Common myeloid progenitor, CD34-positive (primary cell): ENCODE measurements at regions not wholly inside any gene's neighbourhood (a gene's known extent, or its start where the extent isn't known, plus 50 kb on each side); places are given as distances from the start of the nearest gene placed in this dataset.

Source experiments
- CTCF ChIA-PET: fragments of 350-600 bp; sonication (Branson Sonifier 250); formaldehyde crosslinking; loops from one replicate; lab custom pipeline; 2021; ENCODE audit warnings: antibody characterized with exemption; lab: Charles Lee
- POLR2A ChIA-PET: fragments of 350-600 bp; sonication (Branson Sonifier 250); formaldehyde crosslinking; loops from one replicate; lab custom pipeline; 2021; ENCODE audit warnings: antibody characterized with exemption; lab: Charles Lee
- DNase-seq, 3 donors: peaks; one replicate each; pipeline versions ENCODE4 v3.0.0 to v3.0.0-alpha.2; 2013
- H3K27ac ChIP-seq, 2 experiments: 1 replicate in 1 of 2; 2 replicates in 1 of 2; pipeline ENCODE4 v1.7.0; 2013; ENCODE audit warnings: inconsistent platforms in 2 of 2, low read length in 2 of 2, mild to moderate bottlenecking in 2 of 2, low read depth in 1 of 2, moderate library complexity in 1 of 2; ENCODE audit not compliant: severe bottlenecking in 2 of 2, insufficient read depth in 1 of 2, poor library complexity in 1 of 2
- H3K27me3 ChIP-seq, 5 experiments: replicated peaks in 2 of 5; 1 replicate in 3 of 5; 2 replicates in 2 of 5; pipeline versions ENCODE4 v1.6.1 to v1.7.0; 2013; ENCODE audit warnings: low read length in 4 of 5, mild to moderate bottlenecking in 2 of 5, moderate library complexity in 2 of 5, inconsistent platforms in 1 of 5; ENCODE audit not compliant: insufficient read depth in 5 of 5, control insufficient read depth in 4 of 5
- H3K36me3 ChIP-seq, 4 experiments: 1 replicate in 2 of 4; 2 replicates in 2 of 4; pipeline versions ENCODE4 v1.6.1 to v1.7.0; 2013; ENCODE audit warnings: low read length in 3 of 4, control low read depth in 1 of 4, mild to moderate bottlenecking in 1 of 4; ENCODE audit not compliant: control insufficient read depth in 4 of 4, insufficient read depth in 4 of 4
- H3K4me1 ChIP-seq, 4 experiments: 1 replicate in 3 of 4; 2 replicates in 1 of 4; pipeline versions ENCODE4 v1.6.1 to v1.7.1; 2013; ENCODE audit warnings: low read length in 3 of 4, mild to moderate bottlenecking in 3 of 4, control low read depth in 1 of 4, inconsistent platforms in 1 of 4, moderate library complexity in 1 of 4; ENCODE audit not compliant: control insufficient read depth in 4 of 4, insufficient read depth in 4 of 4; ENCODE audit errors: control extremely low read depth in 1 of 4
- H3K4me3 ChIP-seq, 7 experiments: 1 replicate in 4 of 7; 2 replicates in 3 of 7; pipeline versions ENCODE4 v1.5.1 to v1.7.0; 2013; ENCODE audit warnings: mild to moderate bottlenecking in 7 of 7, low read length in 6 of 7, moderate library complexity in 6 of 7, inconsistent platforms in 2 of 7, low read depth in 2 of 7, control low read depth in 1 of 7; ENCODE audit not compliant: insufficient read depth in 4 of 7, control insufficient read depth in 1 of 7; ENCODE audit errors: extremely low read depth in 1 of 7
- H3K9me3 ChIP-seq, 5 experiments: 1 replicate in 4 of 5; 2 replicates in 1 of 5; pipeline versions ENCODE4 v1.6.1 to v1.7.1; 2013; ENCODE audit warnings: low read length in 4 of 5, mild to moderate bottlenecking in 2 of 5, inconsistent platforms in 1 of 5, low read depth in 1 of 5, moderate library complexity in 1 of 5; ENCODE audit not compliant: control insufficient read depth in 4 of 5, insufficient read depth in 2 of 5; ENCODE audit errors: control extremely low read depth in 1 of 5
- WGBS: methylation state at CpG from one replicate; pipeline ENCODE4 v1.1.5; 2013; ENCODE audit not compliant: insufficient coverage; 5-methylcytosine and 5-hydroxymethylcytosine counted together

- no peaks in the 10 kb centered on the region for H3K36me3 ChIP-seq
- WGBS: no CpG with 5 or more reads among the region's 1 CpG
- CTCF ChIA-PET: interaction anchor here (1.4 kb wide), 1 partner anchor 17 kb away, joined by 3 read pairs; no protein-coding TSS in a partner anchor
- no peak overlapping the region for H3K4me3 ChIP-seq
- H3K9me3 ChIP-seq: no peaks in the 10 kb centered on the region
- H3K4me1 ChIP-seq: no peaks in the 10 kb centered on the region
- H3K27me3 ChIP-seq: no peaks in the 10 kb centered on the region
- no peak overlapping the region for H3K27ac ChIP-seq
- POLR2A ChIA-PET: no interaction called here
- DNase-seq: no peak
These were observed 621.4 kb downstream of the OTOL1 start for GRCh38 chr3:162117961-162118360.

- Histone ChIP-seq H3K27me3 (no peaks in the 10 kb centered on the region), H3K9me3 (no peaks in the 10 kb centered on the region), H3K27ac (no peak overlapping the region), H3K36me3 (no peaks in the 10 kb centered on the region), H3K4me1 (no peaks in the 10 kb centered on the region), H3K4me3 (no peak overlapping the region)
- POLR2A ChIA-PET: no interaction called here
- 80% methylated on average over 1 of the region's 2 CpGs for WGBS
- CTCF ChIA-PET: no interaction called here
- DNase-seq: no peak
These were observed 623.0 kb downstream of the OTOL1 start for GRCh38 chr3:162119651-162120050.

- no peaks in the 10 kb centered on the region for H3K4me1 ChIP-seq
- H3K27ac ChIP-seq: no peak overlapping the region
- no peak for DNase-seq
- H3K9me3 ChIP-seq: no peaks in the 10 kb centered on the region
- ChIA-PET CTCF (no interaction called here), POLR2A (no interaction called here)
- no peak overlapping the region for H3K4me3 ChIP-seq
- no CpG with 5 or more reads among the region's 1 CpG for WGBS
- H3K27me3 ChIP-seq: no peaks in the 10 kb centered on the region
- no peaks in the 10 kb centered on the region for H3K36me3 ChIP-seq
These were observed 625.8 kb downstream of the OTOL1 start for GRCh38 chr3:162122405-162122804.

GRCh38 chr3:162125790-162126189 lies 629.2 kb downstream of the OTOL1 start:
- Histone ChIP-seq H3K27me3 (no peaks in the 10 kb centered on the region), H3K27ac (no peak overlapping the region), H3K36me3 (no peaks in the 10 kb centered on the region), H3K4me3 (no peak overlapping the region), H3K9me3 (no peaks in the 10 kb centered on the region), H3K4me1 (no peaks in the 10 kb centered on the region)
- CTCF ChIA-PET: no interaction called here
- POLR2A ChIA-PET: no interaction called here
- no CpG with 5 or more reads among the region's 1 CpG for WGBS
- DNase-seq: no peak

- POLR2A ChIA-PET: no interaction called here
- H3K9me3 ChIP-seq: no peaks in the 10 kb centered on the region
These were observed 634.0 kb downstream of the OTOL1 start for GRCh38 chr3:162130582-162130981.

GRCh38 chr3:162132981-162133380 lies 636.4 kb downstream of the OTOL1 start:
- Histone ChIP-seq H3K27me3 (no peaks in the 10 kb centered on the region), H3K36me3 (no peaks in the 10 kb centered on the region), H3K27ac (no peak overlapping the region), H3K4me1 (peaks cover 0 to 9% (median 3%) of the 10 kb centered on the region in 4 experiments), H3K9me3 (no peaks in the 10 kb centered on the region), H3K4me3 (no peak overlapping the region)
- CTCF ChIA-PET: no interaction called here
- no peak for DNase-seq
- POLR2A ChIA-PET: no interaction called here

More at GRCh38 chr3:162130582-162130981, 634.0 kb downstream of the OTOL1 start:
- CTCF ChIA-PET: no interaction called here
- Histone ChIP-seq H3K4me3 (no peak overlapping the region), H3K27me3 (no peaks in the 10 kb centered on the region), H3K36me3 (no peaks in the 10 kb centered on the region), H3K27ac (no peak overlapping the region), H3K4me1 (peaks cover 0 to 9% (median 3%) of the 10 kb centered on the region in 4 experiments)
- DNase-seq: no peak
- 100% methylated on average over 2 of the region's 3 CpGs for WGBS

- no peaks in the 10 kb centered on the region for H3K9me3 ChIP-seq
- peak; percentile 10 to 86 (median 73) for DNase-seq
- H3K4me3 ChIP-seq: peak overlapping the region in 3 of 7 experiments; percentile 32 to 48 (median 43)
- 54% methylated on average over 2 of the region's 4 CpGs for WGBS
- H3K27ac ChIP-seq: peak overlapping the region in 1 of 2 experiments; percentile 28
- no peaks in the 10 kb centered on the region for H3K36me3 ChIP-seq
- ChIA-PET POLR2A (no interaction called here), CTCF (interaction anchor here (1.4 kb wide), 1 partner anchor 17 kb away, joined by 3 read pairs; no protein-coding TSS in a partner anchor)
- H3K4me1 ChIP-seq: peaks cover 0 to 9% (median 3%) of the 10 kb centered on the region in 4 experiments
- H3K27me3 ChIP-seq: no peaks in the 10 kb centered on the region
These were observed 638.0 kb downstream of the OTOL1 start for GRCh38 chr3:162134571-162134970.
